ENCODE measurements at regions not wholly inside any gene's neighbourhood (a gene's known extent, or its start where the extent isn't known, plus 50 kb on each side); places are given as distances from the start of the nearest gene placed in this dataset.
"Not testable (repeated sequence)": the region's sequence is repeated elsewhere in the genome, so short reads cannot be mapped to it uniquely, and the experiment has no call there.

- not testable (repeated sequence) for DNase-seq (ENCODE audit: low spot score)
These were observed 50.2 kb upstream of the FCGR2A start for GRCh38 chr1:161454865-161455707.

- DNase-seq (ENCODE audit: low spot score) = not testable (repeated sequence)
These were observed 51.0 kb upstream of the FCGR2A start for GRCh38 chr1:161453950-161454864.

- DNase-seq (ENCODE audit: low spot score) = not testable (repeated sequence)
These were observed 53.4 kb upstream of the FCGR2A start for GRCh38 chr1:161451698-161452348.

GRCh38 chr1:161447760-161448332 is 57.4 kb upstream of the FCGR2A start:
- not testable (repeated sequence) for DNase-seq (ENCODE audit: low spot score)

DNA sequence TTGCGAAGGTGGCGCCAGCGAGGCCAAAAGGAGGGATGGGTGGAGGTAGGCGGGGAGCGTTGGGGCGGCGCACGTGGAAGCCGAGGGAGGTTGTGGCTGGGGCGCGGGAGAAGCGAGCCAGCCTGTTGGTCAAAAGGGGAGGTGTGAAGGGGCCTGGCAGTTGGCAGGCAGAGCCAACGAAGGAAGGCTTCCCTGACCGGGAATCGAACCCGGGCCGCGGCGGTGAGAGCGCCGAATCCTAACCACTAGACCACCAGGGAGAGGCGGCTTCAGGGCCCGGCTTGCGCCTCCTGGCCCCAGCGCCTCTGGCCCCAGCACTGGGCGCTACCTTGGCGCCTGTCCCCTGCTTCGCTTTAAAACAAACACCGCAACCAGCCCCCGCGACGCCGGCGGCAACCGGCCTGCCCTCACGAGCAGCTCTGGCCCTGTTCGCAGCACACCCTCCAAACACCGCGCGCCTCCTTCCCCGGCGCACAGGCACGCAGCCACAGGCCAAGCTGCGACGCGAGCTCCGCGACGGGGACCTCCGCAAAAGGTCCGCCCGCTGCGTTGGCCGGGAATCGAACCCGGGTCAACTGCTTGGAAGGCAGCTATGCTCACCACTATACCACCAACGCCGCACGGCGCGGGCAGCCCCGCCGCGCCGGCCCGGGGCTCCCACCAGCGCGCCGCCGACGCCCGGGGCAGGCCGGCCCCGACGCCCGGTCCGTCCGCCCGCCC is 58.1 kb upstream of the FCGR2A start:
- not testable (repeated sequence) for DNase-seq (ENCODE audit: low spot score)

DNA sequence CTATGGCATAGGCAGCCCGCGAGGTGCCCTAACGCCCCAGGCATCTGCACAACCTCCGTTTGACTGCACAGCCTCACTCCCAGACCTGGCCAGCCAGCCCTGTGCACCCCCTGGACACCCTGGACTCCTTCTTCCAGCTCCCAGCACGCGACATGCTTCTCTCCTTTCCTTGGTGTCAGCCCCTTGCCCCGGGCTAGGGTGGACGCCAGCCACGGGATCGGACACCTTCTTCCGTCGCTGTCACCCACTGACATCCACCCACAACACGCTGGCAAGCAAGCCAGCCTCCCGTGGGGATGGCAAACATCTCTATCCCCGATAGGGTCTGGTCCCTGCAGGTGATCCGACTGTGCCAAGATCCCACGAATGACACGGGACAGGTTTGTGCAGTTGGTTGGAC is 60.5 kb upstream of the FCGR2A start:
- DNase-seq (ENCODE audit: low spot score) = not testable (repeated sequence)

GRCh38 chr1:161444255-161444654 is 61.0 kb upstream of the FCGR2A start:
- not testable (repeated sequence) for DNase-seq (ENCODE audit: low spot score)

DNA sequence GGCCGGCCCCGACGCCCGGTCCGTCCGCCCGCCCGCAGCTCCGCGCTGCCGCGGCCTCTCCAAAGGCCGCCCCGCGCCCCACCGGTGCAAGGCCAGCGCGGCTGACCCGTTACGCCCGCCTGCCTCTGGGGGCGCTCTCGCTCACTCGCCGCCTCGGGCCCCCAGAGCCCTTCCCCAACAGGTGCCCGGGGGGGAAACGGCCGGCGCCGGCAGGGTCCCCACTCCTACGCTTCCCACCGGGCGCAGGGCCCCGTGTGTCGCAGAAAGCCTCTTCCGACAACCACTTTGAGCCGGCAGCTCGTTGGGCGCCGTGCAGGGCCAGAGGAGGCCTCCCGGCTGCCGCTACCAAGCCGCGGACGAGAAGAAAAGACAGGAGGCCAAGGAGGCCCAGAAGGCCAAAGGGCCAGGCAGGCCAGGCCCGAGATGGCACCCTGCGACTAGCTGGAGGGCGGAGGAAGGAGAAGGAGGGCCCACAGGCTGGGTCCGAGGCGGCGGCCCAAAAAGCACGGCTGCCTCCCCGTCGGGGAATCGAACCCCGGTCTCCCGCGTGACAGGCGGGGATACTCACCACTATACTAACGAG is 64.9 kb upstream of the FCGR2A start:
- DNase-seq (ENCODE audit: low spot score) = peak; percentile 80

GRCh38 chr1:161439280-161440232 is 65.7 kb upstream of the FCGR2A start:
- no peak for DNase-seq (ENCODE audit: low spot score)

- DNase-seq (ENCODE audit: low spot score) = not testable (repeated sequence)
These were observed 65.5 kb upstream of the CFAP126 start for GRCh38 chr1:161433191-161433590.

DNA sequence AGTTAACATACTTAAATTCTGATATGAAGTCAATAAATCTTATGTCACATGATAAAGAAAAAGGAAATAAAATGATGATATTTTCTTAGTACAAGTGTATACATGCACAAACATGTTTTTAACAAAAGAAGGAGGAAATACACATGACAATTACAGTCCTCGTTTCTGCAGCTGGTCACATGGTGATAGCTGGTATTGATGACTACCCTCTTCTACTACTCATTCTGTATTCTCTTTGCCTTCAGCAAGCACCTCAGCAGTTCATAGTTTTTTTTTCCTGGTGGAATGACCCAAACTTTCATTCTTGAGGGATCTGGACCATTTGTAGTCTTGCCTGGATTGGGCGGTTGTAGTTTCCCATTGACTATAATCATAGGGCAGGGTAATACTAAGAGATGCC is 64.4 kb upstream of the CFAP126 start:
- DNase-seq (ENCODE audit: low spot score) = no peak

DNA sequence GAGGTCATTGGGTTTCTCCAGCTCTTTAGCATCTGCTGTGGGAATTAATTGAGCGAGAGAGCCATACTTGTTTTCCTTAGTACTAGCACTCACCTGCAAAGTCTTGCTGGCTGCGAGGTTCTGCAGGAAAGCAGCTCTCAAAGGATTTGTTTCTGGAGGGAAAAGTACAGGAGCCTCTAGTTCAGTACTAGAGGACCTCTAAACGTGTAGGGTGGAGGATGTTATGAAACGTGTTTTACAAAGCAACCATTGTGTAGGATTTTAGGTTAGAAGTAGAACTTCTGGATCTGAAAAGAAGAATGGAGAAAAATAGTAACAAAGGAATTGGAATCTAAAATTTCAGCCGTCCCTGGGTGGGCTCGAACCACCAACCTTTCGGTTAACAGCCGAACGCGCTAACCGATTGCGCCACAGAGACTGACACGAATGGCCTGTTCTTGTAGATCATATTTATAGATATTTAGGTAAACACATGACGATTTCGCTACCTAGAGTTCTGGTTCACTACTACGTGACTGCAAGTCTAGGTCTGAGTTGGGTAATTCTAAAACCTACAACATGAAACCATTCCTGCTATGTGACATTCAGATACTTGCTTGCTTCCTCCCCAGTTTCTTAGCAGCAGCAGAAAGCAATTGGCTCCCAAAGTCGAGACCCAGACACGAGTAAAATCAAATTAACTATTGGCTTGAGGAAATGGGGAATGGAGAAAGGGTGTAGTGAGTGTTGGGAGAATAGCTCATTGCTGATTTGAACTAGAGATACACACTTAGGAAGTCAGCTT is 60.2 kb upstream of the CFAP126 start:
- no peak for DNase-seq (ENCODE audit: low spot score)

DNA sequence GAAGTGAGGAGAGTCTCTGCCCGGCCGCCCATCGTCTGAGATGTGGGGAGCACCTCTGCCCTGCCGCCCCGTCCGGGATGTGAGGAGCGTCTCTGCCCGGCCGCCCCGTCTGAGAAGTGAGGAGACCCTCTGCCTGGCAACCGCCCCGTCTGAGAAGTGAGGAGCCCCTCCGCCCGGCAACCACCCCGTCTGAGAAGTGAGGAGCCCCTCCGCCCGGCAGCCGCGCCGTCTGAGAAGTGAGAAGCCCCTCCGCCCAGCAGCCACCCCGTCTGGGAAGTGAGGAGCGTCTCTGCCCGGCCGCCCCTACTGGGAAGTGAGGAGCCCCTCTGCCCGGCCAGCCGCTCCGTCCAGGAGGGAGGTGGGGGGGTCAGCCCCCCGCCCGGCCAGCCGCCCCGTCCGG is 55.2 kb upstream of the CFAP126 start:
- DNase-seq (ENCODE audit: low spot score) = not testable (repeated sequence)

- no peak for DNase-seq (ENCODE audit: low spot score)
These were observed 53.8 kb upstream of the CFAP126 start for GRCh38 chr1:161421456-161421855.

- DNase-seq (ENCODE audit: low spot score) = no peak
These were observed 53.2 kb upstream of the CFAP126 start for GRCh38 chr1:161420763-161421455.

- DNase-seq (ENCODE audit: low spot score) = not testable (repeated sequence)
These were observed 49.9 kb upstream of the CFAP126 start for GRCh38 chr1:161417536-161417935.
